NCI-H146 (cell line): ENCODE measurements at regions not wholly inside any gene's neighbourhood (a gene's known extent, or its start where the extent isn't known, plus 50 kb on each side); places are given as distances from the start of the nearest gene placed in this dataset.

Experiments used
- DNase-seq: peaks from one replicate; lab custom pipeline; 2025; lab: John Stamatoyannopoulos, UW

- DNase-seq, result no peak
Measured at GRCh38 chr4:114728426-114728825, 129.8 kb downstream of the UGT8 start.

DNA sequence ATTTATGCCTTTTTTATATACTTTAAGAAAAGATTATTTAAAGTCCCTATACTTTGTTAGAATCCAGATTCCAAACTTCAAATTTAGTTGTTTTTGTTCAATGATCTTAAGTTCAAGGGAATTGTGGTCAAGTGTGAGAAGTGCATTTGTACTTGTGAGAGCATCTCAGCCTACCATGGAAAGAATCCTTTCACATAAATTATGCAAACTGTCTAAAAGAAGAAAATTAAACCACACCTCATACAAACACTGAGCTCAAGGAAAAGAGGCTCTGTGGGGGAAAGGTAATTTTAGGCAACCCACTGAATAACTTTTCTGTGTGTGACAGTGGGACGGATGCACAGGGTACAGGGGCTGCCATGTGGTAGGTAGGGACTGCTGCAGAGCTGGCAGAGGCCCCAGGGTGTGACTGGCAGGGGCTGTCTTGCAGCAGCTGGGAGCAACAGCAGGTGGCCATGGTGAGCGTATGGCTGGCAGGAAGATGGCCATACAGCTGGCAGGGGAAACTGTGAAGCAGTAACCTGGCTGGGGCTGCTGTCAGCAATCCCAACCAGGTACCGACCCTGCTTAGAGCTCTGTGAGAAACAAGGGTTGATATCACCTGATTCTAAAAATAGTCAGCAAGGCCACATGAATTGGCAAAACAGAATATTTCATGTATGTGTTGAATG, 130.6 kb downstream of the UGT8 start:
- peak; percentile 2 for DNase-seq

GRCh38 chr4:114734594-114734993, 136.0 kb downstream of the UGT8 start:
- no peak for DNase-seq

DNA sequence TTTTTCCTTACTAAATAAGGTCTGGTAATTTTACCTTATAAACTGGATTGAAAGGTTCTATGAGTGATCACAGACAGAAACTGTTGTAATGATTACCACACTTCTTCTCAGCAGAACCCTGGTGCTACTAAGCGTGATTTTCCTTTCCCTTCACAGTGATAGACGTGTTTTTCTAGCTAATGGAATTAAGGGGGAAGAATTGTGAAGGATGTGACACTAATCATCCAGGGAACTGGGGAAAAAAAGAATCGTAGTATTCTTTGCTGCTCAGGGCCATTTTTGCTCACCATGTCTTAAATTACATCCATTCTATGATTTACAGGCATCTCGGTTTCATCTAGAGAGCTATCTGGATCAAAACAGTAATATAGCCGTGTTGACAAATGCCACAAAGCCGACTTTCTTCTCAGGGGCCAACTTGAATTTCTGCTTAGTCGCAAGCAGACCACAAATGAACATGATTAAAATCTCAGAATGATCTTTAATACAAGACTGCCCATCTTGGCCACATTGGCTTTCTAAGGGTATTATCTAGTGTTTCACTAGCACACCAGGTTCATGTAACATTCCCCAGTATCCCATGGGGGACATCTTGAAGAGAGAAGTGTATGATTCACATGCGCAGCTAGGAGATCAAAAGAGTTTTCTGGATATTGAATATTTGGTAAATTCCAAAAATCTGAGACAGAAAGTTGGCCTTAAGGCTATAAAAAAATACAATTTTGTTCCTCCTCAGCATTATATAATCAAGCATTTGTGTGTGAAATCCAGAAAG, 154.0 kb downstream of the UGT8 start:
- DNase-seq, result no peak

GRCh38 chr4:114754616-114755015, 156.0 kb downstream of the UGT8 start:
- no peak for DNase-seq

- DNase-seq, result no peak
Measured at GRCh38 chr4:114758066-114758465, 159.5 kb downstream of the UGT8 start.

GRCh38 chr4:114768501-114768900, 169.9 kb downstream of the UGT8 start:
- DNase-seq, result no peak

- no peak for DNase-seq
Measured at GRCh38 chr4:114770624-114771023, 172.0 kb downstream of the UGT8 start.

DNA sequence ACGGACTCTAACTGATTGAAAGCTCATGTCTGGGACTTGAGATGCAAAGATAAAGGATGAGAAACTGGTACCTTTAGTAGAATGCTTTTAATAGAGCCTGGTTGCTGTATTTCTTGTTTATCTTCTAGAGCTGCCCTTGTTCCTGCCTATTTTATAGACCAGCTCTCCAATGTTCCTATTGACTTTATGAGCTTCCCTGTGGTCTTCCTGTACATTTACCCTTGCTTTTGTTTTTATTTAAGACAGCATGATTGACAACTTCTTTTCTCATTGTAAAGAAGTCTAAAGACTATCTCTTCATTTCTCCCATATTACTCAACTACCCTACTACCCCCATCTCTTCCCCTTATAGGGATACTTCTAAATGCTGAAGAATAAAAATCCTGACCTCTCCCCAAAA, 174.7 kb downstream of the UGT8 start:
- peak; percentile 35 for DNase-seq
